Naive thymus-derived CD8-positive, alpha-beta T cell (primary cell): ENCODE measurements at regions not wholly inside any gene's neighbourhood (a gene's known extent, or its start where the extent isn't known, plus 50 kb on each side); places are given as distances from the start of the nearest gene placed in this dataset.

Experiments used
- ATAC-seq, 2 donors: fragments of 150-1000 bp; cut with Tn5 transposase in 1 of 2; sonication (Bioruptor Pico), chemical (Tn5 transposase) in 1 of 2; 1 replicate in 1 of 2; 2 replicates in 1 of 2; pipeline ENCODE4 v1.10.0; 2021; ENCODE audit warnings: mild to moderate bottlenecking in 2 of 2, moderate library complexity in 2 of 2
- POLR2A ChIA-PET: fragments of 350-600 bp; sonication (Branson Sonifier 250); formaldehyde crosslinking; loops from one replicate; lab custom pipeline; 2021; ENCODE audit warnings: antibody characterized with exemption; lab: Charles Lee
- DNase-seq, 10 donors: peaks; one replicate each; pipeline versions ENCODE4 v3.0.0 to v3.0.0-alpha.2; 2020 to 2022
- H3K27ac Mint-ChIP-seq, 10 donors: one replicate each; pipeline ENCODE4 v1.8.0; 2020 to 2022; ENCODE audit warnings: mild to moderate bottlenecking in 10 of 10, mixed read lengths in 10 of 10, moderate library complexity in 4 of 10, inconsistent platforms in 1 of 10
- H3K27me3 Mint-ChIP-seq, 5 donors: one replicate each; pipeline ENCODE4 v1.8.0; 2021 to 2022; ENCODE audit warnings: mixed read lengths in 5 of 5
- H3K36me3 Mint-ChIP-seq, 3 donors: one replicate each; pipeline ENCODE4 v1.8.0; 2020 to 2022; ENCODE audit warnings: mixed read lengths in 3 of 3, mild to moderate bottlenecking in 2 of 3, inconsistent platforms in 1 of 3
- H3K4me1 Mint-ChIP-seq, 4 donors: one replicate each; pipeline ENCODE4 v1.8.0; 2021 to 2022; ENCODE audit warnings: mixed read lengths in 4 of 4
- H3K4me3 Mint-ChIP-seq, 10 donors: one replicate each; pipeline ENCODE4 v1.8.0; 2020 to 2022; ENCODE audit warnings: mild to moderate bottlenecking in 10 of 10, mixed read lengths in 10 of 10, moderate library complexity in 6 of 10, inconsistent platforms in 1 of 10
- H3K9me3 Mint-ChIP-seq, 9 donors: one replicate each; pipeline ENCODE4 v1.8.0; 2020 to 2022; ENCODE audit warnings: mixed read lengths in 9 of 9, mild to moderate bottlenecking in 3 of 9, inconsistent platforms in 1 of 9, moderate library complexity in 1 of 9

DNA sequence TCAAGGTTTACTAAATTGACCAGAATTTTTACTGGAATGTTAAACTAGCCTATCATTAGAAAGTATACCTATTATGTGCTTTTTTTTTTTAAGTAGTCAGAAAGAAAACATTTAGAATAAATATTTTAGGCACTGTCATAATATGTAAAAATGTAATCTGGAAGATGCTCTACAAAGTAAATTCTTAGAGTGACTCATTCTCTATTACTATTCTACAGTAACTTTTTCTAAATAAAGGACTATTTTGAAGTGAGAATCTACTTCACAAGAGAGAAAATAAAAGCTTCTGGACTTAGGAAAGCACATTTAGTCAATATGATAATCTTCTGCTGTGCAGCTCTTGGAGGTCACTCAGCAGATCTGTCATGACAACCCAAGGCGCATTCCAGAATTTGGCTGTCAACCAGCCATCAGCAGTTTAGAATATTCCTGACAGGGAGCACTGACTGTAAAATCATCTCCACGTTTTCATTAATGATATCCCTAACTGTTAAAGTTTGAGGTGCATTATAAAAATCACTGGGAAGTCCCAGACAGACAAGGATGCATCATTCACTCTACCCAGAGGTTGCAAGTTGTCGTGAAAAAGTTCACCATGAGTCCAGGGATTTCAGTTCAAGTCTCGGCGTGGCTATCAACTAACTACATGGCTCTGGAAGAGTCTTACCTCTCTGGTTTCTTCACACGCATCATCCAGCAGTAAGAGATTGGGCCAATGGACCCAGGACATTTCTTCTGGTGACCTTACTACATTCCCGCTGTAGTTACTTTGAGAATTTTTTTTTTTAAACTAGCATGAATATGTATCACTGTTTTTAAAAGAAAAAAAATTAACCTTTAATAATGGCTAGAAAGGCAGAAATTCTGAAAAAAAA, 374.9 kb downstream of the GJA1 start:
- no peak for DNase-seq
- H3K9me3 Mint-ChIP-seq, result no peaks in the 10 kb centered on the region
- peaks cover 0 to 3% (median 0%) of the 10 kb centered on the region in 4 donors for H3K4me1 Mint-ChIP-seq
- H3K27ac Mint-ChIP-seq, result no peak overlapping the region
- POLR2A ChIA-PET, result no interaction called here
- ATAC-seq, result no peak
- no peaks in the 10 kb centered on the region for H3K27me3 Mint-ChIP-seq
- no peaks in the 10 kb centered on the region for H3K36me3 Mint-ChIP-seq
- no peak overlapping the region for H3K4me3 Mint-ChIP-seq

- H3K4me3 Mint-ChIP-seq, result no peak overlapping the region
- no peaks in the 10 kb centered on the region for H3K9me3 Mint-ChIP-seq
- no peaks in the 10 kb centered on the region for H3K36me3 Mint-ChIP-seq
- no peaks in the 10 kb centered on the region for H3K27me3 Mint-ChIP-seq
- ATAC-seq (no peak), DNase-seq (no peak)
- POLR2A ChIA-PET, result no interaction called here
- H3K4me1 Mint-ChIP-seq, result peaks cover 0 to 3% (median 0%) of the 10 kb centered on the region in 4 donors
- H3K27ac Mint-ChIP-seq, result no peak overlapping the region
Measured at GRCh38 chr6:121811106-121811505, 375.7 kb downstream of the GJA1 start.

DNA sequence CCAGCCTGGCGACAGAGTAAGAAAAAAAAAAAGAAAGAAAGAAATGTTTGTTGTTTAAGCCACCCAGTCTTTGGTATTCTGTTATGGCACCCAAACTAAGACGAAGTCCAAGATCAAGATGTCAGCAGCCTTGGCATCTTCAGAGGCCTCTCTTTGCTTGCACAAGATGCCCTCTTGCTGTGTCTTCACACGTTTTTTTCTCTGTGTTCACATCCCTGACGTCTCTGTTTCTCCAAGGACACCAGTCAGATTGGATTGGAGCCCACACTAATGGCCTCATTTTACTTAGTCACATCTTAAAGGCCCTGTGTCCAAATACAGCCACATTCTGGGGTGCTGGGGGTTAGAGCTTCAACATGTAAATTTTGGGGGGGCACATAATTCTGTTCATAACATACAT, 380.9 kb downstream of the GJA1 start:
- Mint-ChIP-seq H3K27ac (no peak overlapping the region), H3K36me3 (peaks cover 0 to 9% (median 3%) of the 10 kb centered on the region in 3 donors), H3K27me3 (peaks cover 0 to 3% (median 0%) of the 10 kb centered on the region in 5 donors), H3K4me1 (no peaks in the 10 kb centered on the region), H3K9me3 (peaks cover 2 to 23% (median 12%) of the 10 kb centered on the region in 9 donors), H3K4me3 (no peak overlapping the region)
- POLR2A ChIA-PET, result no interaction called here
- ATAC-seq (no peak), DNase-seq (no peak)

GRCh38 chr6:121816906-121817540, 381.6 kb downstream of the GJA1 start:
- Mint-ChIP-seq H3K4me3 (no peak overlapping the region), H3K9me3 (peaks cover 2 to 30% (median 17%) of the 10 kb centered on the region in 9 donors), H3K27ac (no peak overlapping the region), H3K36me3 (peaks cover 0 to 9% (median 5%) of the 10 kb centered on the region in 3 donors), H3K4me1 (no peaks in the 10 kb centered on the region), H3K27me3 (peaks cover 0 to 8% (median 0%) of the 10 kb centered on the region in 5 donors)
- POLR2A ChIA-PET, result no interaction called here
- ATAC-seq (no peak), DNase-seq (no peak)

DNA sequence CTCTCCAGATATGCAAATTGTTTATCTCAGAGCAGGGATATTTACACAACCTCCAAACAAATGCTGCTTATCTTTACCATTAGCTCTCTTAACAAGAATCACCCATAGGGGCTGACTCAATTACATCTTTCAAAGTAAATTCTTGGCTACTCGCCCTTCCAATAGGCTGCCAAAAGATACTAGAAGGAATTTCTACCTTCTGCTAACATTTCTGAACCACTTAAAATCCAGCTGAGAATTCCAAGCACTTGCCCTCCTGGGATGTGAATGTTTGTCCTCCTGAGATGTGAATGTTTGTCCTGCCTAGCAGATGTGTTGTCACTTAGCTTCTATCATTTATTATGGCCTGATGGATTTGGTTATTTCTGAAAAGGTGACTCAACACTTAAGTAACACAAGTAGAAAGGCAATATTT, 388.0 kb downstream of the GJA1 start:
- no peak overlapping the region for H3K4me3 Mint-ChIP-seq
- H3K4me1 Mint-ChIP-seq, result peaks cover 0 to 3% (median 0%) of the 10 kb centered on the region in 4 donors
- POLR2A ChIA-PET, result no interaction called here
- DNase-seq (no peak), ATAC-seq (no peak)
- H3K36me3 Mint-ChIP-seq, result peaks cover 0 to 9% (median 5%) of the 10 kb centered on the region in 3 donors
- peaks cover 2 to 30% (median 17%) of the 10 kb centered on the region in 9 donors for H3K9me3 Mint-ChIP-seq
- H3K27me3 Mint-ChIP-seq, result peaks cover 0 to 20% (median 2%) of the 10 kb centered on the region in 5 donors
- H3K27ac Mint-ChIP-seq, result no peak overlapping the region

DNA sequence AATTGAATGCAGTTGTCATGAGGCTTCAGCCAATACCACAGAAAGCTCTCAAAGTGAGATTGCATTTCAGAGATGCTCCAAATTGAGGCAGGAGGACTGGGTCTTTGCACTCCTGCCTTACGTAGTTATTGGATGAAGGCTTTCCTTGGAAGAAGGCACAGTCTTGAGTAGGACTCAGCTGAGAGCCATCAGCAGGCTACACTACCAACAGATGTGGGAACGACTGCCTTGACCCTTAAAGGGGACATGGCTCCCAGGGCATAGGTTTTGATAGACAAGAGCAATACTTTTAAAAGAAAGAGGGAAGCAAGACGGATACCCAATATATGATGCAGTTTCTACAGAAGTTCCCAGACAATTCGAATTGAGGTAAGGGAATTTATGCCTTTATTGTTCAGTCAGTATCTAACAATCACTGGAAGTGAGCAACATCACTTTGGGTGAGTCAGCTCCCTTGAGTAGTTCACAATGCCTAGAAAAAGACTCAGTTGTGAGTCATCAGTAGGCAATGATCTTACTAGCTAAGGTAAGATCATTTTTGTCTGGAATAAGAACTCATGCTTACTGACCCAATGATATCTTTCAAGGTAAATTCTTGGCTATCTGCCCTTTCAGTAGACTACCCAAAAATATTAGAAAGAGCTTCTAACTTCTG, 390.8 kb downstream of the GJA1 start:
- Mint-ChIP-seq H3K9me3 (peaks cover 0 to 8% (median 3%) of the 10 kb centered on the region in 9 donors), H3K4me3 (no peak overlapping the region), H3K36me3 (peaks cover 0 to 2% (median 0%) of the 10 kb centered on the region in 3 donors), H3K4me1 (peaks cover 0 to 3% (median 0%) of the 10 kb centered on the region in 4 donors), H3K27me3 (peaks cover 0 to 16% (median 2%) of the 10 kb centered on the region in 5 donors), H3K27ac (no peak overlapping the region)
- POLR2A ChIA-PET, result no interaction called here
- no peak for DNase-seq
- ATAC-seq, result no peak

DNA sequence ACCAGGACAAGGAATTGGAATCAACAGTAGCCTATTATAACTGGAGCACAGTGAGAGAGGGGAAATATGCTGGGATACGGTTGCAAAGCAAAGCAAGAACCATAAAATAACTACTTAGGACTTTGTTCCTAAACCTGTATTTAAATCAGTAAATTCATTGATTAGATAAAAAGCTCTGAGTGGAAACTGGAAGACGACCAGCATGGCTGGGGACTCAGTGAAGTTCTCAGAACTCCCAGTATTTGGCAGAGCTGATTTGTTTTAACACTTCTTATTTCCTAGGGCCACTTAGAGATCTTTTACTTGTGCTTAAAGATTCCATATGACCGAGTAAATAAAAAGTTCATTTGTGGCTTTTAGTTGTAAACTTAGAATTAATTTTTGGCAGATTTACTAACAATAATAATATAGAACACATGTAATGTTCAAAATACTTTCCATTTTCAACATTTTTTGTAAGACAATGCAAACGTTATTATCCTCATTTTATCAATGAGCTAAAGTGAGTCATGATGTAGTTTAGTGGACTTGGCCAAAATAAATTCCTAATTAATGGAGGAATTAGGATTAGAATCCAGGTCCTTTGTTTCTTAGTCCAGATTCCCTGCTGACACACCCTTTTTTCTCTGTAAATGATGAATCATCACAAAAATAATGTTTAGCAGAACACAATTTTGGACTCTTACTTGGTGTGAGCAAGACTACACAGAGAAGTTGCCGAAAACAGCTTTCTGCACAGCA, 392.9 kb downstream of the GJA1 start:
- H3K9me3 Mint-ChIP-seq, result peaks cover 0 to 4% (median 0%) of the 10 kb centered on the region in 9 donors
- peaks cover 0 to 11% (median 0%) of the 10 kb centered on the region in 5 donors for H3K27me3 Mint-ChIP-seq
- no peak overlapping the region for H3K4me3 Mint-ChIP-seq
- peaks cover 0 to 3% (median 0%) of the 10 kb centered on the region in 4 donors for H3K4me1 Mint-ChIP-seq
- no peak overlapping the region for H3K27ac Mint-ChIP-seq
- no peak for ATAC-seq
- POLR2A ChIA-PET, result no interaction called here
- no peaks in the 10 kb centered on the region for H3K36me3 Mint-ChIP-seq
- DNase-seq, result no peak

DNA sequence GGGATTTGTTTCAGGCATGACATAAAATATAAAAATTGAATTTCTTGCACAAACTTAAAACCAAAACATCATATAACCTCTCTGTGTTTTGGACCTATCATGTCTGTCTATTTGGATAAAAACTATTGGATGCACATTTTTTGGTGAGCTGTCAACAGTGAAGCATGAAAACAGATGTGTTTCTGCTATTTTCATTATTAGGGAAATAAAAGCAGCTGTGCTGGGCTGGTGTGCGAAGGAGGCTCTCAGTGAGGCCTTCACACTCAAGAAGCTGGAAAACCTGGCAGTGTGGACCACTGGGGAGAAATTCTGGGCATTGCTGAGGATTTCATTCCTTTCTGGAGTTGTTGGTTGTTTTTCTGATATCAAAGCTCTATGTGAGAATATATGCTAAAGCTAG, 395.3 kb downstream of the GJA1 start:
- Mint-ChIP-seq H3K4me1 (peaks cover 0 to 3% (median 0%) of the 10 kb centered on the region in 4 donors), H3K27ac (no peak overlapping the region), H3K36me3 (no peaks in the 10 kb centered on the region), H3K4me3 (no peak overlapping the region), H3K9me3 (peaks cover 0 to 8% (median 0%) of the 10 kb centered on the region in 9 donors), H3K27me3 (peaks cover 0 to 16% (median 3%) of the 10 kb centered on the region in 5 donors)
- POLR2A ChIA-PET, result interaction anchor here (0.7 kb wide), 1 partner anchor 68 kb away, joined by 3 read pairs; no protein-coding TSS in a partner anchor
- DNase-seq (no peak), ATAC-seq (no peak)

GRCh38 chr6:121835662-121836061, 400.2 kb downstream of the GJA1 start:
- H3K9me3 Mint-ChIP-seq, result peaks cover 0 to 8% (median 0%) of the 10 kb centered on the region in 9 donors
- H3K4me1 Mint-ChIP-seq, result peaks cover 4 to 11% (median 8%) of the 10 kb centered on the region in 4 donors
- no peak overlapping the region for H3K27ac Mint-ChIP-seq
- ATAC-seq (no peak), DNase-seq (no peak)
- POLR2A ChIA-PET, result no interaction called here
- no peaks in the 10 kb centered on the region for H3K36me3 Mint-ChIP-seq
- peaks cover 0 to 5% (median 2%) of the 10 kb centered on the region in 5 donors for H3K27me3 Mint-ChIP-seq
- no peak overlapping the region for H3K4me3 Mint-ChIP-seq

- no peak for ATAC-seq
- peaks cover 0 to 5% (median 0%) of the 10 kb centered on the region in 9 donors for H3K9me3 Mint-ChIP-seq
Measured at GRCh38 chr6:121837545-121838229, 402.2 kb downstream of the GJA1 start.

DNA sequence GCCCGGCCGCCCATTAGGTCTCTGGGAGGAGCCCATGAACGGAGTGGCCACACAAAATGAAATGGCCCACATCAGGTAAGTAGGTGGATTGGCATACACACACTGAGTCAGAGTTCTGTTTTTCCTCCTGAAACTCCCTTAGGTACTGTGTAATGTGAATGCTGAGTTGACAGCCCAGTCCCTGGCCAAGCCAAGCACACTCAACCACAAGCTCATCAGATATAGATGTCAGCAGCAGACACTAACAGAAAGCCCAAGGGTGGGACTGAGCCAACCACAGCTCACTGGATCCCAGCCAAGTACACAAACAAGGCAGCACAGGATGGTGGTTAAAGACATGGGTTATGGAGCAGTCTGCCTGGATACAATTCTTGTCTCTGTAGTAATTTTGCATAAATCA, 403.4 kb downstream of the GJA1 start:
- ATAC-seq, result peak in 1 of 2 donors; percentile 39
- POLR2A ChIA-PET, result no interaction called here

More at GRCh38 chr6:121837545-121838229, 402.2 kb downstream of the GJA1 start:
- no peak overlapping the region for H3K27ac Mint-ChIP-seq
- no peaks in the 10 kb centered on the region for H3K36me3 Mint-ChIP-seq
- DNase-seq, result no peak
- H3K4me1 Mint-ChIP-seq, result peaks cover 4 to 11% (median 8%) of the 10 kb centered on the region in 4 donors
- POLR2A ChIA-PET, result no interaction called here
- H3K27me3 Mint-ChIP-seq, result peaks cover 0 to 5% (median 2%) of the 10 kb centered on the region in 5 donors
- no peak overlapping the region for H3K4me3 Mint-ChIP-seq

More for the DNA sequence above, 403.4 kb downstream of the GJA1 start:
- Mint-ChIP-seq H3K27me3 (peaks cover 0 to 5% (median 2%) of the 10 kb centered on the region in 5 donors), H3K27ac (no peak overlapping the region), H3K4me1 (peaks cover 4 to 11% (median 8%) of the 10 kb centered on the region in 4 donors), H3K4me3 (no peak overlapping the region), H3K36me3 (no peaks in the 10 kb centered on the region), H3K9me3 (peaks cover 0 to 5% (median 0%) of the 10 kb centered on the region in 9 donors)
- peak in 2 of 10 donors; percentile 19 to 29 for DNase-seq
